Activated CD4-positive, alpha-beta T cell treated with anti-CD3 and anti-CD28 coated beads for 48 hours (primary cell): ENCODE measurements at regions not wholly inside any gene's neighbourhood (a gene's known extent, or its start where the extent isn't known, plus 50 kb on each side); places are given as distances from the start of the nearest gene placed in this dataset.
"Not testable (repeated sequence)": the region's sequence is repeated elsewhere in the genome, so short reads cannot be mapped to it uniquely, and the experiment has no call there.

ENCODE experiments used
- DNase-seq: peaks from one replicate; pipeline ENCODE4 v3.0.0-alpha.2; 2020

DNA sequence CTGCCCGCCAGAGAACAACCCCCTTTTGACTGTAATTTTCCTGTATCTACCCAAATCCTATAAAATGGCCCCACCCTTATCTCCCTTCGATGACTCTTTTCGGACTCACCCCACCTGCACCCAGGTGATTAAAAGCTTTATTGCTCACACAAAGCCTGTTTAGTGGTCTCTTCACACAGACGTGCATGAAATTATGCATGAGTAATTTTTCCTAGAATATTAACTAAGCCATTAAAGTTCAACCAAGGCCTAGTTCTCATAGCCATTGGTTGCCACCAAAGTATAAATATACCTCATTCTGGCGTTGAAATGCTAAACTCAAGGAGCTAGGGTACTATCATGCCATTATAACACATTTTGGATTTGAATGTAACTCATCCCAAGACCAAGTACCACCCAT, 243.9 kb downstream of the ZNF608 start:
- DNase-seq: no peak

DNA sequence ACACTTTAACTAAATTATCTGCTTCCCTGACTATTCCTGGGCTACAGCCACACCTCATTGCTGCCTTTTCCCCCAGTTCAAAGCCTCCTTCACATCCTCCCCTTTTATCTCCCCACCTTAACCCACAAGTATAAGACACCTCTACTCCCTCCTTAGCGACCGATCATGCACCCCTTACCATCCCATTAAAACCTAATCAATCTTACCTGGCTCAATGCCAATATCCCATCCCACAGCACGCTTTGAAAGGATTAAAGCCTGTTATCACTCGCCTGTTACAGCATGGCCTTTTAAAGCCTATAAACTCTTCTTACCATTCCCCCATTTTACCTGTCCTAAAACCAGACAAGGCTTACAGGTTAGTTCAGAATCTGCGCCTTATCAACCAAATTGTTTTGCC, 246.6 kb downstream of the ZNF608 start:
- DNase-seq: not testable (repeated sequence)

DNA sequence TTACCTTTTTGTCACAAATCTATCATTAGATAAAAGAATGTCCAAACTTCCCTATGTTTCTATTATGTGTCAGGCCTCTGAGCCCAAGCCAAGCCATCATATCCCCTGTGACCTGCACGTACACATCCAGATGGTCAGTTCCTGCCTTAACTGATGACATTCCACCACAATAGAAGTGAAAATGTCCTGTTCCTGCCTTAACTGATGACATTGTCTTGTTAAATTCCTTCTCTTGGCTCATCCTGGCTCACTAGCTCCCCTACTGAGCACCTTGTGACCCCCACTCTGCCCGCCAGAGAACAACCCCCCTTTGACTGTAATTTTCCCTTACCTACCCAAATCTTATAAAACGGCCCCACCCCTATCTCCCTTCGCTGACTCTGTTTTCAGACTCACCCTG, 249.5 kb downstream of the ZNF608 start:
- not testable (repeated sequence) for DNase-seq

DNA sequence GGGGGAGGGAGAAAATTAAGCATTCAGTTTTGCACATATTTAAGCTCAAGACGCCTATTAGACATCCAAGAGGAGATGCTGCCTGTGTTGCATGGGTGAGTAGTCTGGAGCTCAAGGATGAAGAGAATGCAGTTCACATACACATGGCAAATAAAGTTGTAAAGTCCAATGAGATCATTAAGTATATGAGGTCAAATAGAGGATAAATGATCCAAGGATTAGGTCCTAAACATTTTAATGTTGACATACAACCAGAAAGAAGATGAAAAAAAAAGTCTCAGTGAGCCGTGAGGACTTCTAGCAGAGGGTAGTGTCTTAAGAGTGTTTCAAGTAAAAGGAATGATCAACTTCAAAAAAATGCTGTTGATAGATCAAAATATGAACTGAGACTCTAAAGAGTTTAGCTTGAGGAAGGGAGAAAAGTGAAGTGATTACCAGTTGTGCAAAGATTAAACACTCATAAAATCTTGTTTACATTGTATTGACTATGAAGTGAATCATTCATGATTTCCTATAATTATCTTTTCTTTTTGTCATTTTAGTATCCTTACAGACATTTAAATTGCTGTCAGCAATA, 251.8 kb downstream of the ZNF608 start:
- no peak for DNase-seq

DNA sequence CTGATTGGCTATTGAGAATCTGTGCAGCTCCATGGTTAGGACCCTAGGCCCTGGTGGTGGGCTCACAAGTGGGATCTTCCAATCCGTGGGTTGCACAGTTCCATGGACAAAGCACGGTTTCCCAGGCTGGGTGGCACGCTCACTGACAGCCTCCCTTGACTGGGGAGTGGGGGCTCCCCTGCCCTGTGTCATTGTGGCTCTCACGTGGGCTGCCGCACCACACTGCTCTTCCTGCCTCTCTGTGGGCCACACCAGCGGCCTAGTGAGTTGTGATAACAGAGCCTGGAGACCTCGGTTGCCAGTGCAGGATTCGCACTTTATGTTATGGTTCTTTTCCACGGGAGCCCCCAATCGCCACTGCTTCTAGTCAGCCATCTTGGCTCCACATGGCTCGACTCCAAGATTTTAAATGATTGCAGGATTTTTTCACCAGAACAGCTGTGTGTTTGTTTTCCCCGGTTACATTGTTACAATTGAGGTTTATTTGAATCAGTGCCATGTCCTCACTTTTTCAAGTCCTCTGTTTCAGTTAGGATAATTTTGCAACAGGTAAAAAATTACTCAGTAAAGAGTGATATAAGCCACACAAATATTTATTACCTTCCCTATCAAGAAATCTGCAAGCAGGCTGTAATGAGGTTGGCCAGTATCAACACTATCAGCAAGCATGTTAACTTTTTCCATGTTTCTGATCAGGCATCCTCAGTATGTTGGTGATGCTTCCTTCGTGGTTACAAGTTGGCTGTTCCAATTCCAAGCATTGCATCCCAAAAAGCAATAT, 253.8 kb downstream of the ZNF608 start:
- DNase-seq: no peak

DNA sequence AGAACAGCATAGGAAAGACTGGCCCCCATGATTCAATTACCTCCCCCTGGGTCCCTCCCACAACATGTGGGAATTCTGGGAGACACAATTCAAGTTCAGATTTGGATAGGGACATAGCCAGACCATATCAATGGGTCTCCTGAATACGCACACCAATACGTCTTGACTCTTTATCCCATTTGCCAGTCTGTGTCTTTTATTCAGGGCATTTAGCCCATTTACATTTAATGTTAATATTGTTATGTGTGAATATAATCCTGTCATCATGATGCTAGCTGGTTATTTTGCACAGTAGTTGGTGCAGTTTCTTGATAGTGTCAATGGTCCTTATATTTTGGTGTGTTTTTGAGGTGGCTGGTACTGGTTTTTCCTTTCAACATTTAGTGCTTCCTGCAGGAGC, 256.1 kb downstream of the ZNF608 start:
- DNase-seq: not testable (repeated sequence)

DNA sequence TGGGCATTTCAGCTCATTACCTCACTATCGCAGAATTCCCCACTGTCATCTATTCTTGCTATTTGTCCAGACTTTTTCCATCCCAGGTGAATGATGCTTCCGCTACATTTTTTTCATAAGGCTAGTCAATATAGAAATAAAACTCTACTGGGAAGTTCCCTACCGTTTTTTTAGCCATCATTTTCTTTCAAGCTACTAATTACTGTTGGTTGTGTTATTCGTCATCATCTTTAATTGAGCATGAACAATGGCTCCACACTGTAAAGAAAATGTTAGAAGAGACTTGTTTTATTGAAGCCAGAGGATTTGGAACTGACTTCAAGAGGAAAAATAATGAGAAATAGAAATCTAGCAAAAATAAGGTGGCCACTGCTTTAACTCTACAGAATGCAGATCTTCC, 265.0 kb downstream of the ZNF608 start:
- DNase-seq: no peak

DNA sequence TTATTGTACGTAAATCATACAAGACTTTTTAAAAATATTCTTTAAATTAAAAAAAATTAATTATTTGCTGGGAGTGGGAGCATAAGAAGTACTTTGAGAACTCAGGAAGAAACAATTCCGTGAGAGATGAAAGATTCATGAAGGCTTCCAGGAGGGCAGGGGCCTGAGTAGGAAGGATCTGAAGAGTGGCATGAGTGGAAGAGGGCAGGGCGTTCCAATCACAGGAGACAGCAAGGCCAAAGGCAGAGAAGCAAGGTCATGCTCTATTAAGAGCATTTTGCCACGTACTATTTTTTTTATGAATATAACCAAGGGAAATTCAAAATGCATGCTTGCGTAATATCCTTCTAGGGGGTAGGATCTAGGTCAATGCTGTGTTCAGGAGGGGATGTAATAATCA, 265.5 kb downstream of the ZNF608 start:
- no peak for DNase-seq

DNA sequence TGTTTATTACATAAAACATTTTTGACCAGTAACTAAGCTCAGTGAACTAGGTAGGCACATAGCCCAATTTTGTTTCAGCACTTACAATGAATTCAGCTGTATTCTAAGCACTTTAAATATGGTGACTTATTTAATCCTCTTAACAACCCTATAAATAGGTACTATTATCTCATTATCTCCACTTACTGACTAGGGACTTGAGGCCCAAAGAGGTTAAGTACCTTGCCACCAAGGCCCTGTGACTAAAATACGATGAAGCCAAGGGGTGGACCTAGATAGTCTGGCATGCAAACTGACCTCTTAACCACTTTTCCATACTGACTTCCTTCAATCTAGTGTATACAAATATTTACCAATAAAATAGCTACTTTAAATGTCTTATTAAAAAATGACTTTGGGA, 266.4 kb downstream of the ZNF608 start:
- DNase-seq: no peak

DNA sequence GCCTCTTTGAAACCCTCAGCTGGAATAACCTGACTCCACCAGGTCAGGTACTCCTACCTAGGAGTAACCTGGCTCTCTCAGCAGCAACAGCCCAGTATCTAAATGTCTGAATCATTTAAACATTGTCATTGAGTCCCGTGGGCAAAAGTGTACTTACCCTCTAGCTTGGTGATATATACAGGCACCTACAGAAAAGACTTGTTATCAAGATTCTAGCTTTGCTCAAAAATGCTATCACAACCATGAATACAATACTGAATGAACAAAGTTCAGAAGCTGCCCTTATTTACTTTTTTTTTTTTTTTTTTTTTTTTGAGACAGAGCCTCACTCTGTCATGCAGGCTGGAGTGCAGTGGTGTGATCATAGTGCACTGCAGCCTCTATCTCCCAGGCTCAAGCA, 268.2 kb downstream of the ZNF608 start:
- DNase-seq: no peak

DNA sequence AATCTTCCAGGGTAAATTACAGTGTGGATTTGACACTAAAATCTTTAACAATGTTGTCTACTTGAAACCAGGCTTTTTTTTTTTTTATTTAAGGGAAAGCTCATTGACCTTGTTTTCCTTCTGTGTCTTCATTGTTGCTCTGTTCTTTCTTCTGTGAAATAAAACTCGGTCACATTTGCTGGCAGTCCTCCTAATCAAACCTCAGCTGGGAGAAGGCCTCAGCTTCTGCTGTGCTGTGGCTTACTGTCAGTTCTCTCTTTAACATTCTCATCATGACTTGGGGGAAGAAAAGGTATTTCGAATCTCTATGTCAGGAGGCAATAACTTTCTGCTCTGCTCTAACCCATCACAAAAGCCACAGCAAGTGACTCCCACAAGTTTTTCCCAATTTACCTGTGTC, 268.9 kb downstream of the ZNF608 start:
- no peak for DNase-seq

DNA sequence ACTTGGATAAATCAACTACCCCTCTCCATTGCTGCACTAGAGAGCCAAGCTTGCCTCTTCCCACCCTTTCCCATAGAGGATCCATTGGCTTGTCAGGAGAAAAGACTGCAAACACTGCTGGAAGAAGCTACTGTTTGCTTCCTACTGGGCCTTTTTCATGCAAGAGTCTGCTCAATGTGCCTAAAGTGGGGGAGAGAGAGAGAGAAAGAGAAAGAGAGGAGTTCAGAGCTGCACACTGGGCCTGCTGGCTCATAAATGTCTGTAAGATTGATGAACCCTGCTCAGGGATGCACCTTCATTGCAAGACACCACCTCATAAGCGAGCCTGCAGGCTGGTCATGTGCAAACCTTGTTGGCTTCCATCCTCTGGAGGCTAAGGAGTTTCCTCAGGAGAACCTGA, 269.4 kb downstream of the ZNF608 start:
- no peak for DNase-seq

DNA sequence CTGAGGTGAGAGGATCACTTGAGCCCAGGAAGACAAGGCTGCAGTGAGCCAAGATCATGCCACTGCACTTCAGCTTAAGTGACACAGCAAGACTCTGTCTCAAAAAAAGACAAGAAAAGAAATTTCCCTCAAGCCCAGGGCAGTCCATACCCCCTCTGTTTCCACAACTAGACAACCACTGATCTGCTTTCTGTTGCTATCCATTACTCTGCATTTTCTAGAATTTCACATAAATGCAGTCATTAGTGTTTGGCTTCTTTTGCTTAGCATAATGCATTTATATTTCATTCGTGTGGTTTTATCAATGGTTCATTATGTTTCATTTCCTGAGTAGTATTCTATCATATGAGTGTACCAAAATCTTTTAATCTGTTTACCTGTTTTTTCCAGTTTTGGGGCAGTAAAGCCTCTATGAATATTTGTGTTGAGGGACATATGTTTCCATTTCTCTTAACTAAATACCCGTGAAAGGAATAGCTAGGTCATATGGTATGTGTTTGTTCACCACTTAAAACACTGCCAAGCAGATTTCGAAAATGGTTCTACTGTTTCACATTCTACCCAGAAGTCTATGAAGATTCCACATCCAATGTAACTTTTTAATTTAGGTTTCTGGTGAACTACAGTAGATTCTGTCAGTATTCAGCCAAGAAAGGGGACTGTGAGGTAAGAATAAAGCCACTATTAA, 271.8 kb downstream of the ZNF608 start:
- no peak for DNase-seq

DNA sequence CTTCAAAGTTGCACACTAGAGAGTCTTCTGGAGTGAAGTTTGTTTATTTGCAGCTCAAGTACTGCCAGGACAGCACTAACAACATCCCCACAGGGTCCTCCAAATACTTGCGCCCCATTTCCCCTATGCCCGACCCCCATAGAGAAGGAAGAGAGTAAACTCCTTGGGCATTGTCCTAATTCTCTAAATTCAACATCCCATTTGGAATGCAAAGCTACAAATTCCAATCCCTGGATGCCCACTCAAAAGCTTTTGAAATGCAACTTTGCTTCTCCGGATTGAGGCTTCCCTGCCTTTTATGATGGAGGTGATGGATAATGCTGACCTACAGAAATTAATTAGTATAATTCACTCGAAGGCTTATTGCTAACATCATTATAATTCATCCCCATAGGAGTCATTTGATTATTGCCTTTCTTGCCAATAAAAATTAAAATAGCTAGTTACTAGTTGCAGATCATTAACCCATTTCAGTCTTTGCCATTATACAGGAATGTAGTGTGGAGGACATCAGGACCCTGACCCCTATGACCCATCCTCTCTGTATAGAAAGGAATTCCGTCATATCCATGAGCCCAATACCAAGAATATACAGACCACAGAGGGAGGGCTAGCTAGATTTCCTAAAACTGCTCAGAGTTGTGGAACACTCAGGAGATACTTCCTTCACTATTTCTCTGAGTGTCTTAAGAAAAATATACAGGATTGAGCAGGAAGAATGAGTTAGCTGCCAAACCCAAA, 277.6 kb downstream of the ZNF608 start:
- no peak for DNase-seq

DNA sequence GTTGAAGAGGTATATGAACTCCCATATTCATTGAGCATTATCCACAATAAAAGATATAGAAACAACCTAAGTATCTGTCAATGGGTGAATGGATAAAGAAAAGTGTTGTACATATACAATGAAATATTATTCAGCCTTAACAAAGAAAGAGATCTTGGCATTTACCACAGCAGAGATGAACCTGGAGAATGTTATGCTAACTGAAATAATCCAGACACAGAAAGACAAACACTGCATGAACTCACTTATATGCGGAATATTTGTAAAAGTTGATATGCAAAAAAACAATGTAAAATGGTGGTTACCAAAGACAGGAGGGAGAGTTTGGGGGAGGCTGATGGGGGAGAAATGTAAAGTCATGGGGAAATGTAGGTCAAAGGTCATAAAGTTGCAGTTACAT, 278.7 kb downstream of the ZNF608 start:
- DNase-seq: no peak

DNA sequence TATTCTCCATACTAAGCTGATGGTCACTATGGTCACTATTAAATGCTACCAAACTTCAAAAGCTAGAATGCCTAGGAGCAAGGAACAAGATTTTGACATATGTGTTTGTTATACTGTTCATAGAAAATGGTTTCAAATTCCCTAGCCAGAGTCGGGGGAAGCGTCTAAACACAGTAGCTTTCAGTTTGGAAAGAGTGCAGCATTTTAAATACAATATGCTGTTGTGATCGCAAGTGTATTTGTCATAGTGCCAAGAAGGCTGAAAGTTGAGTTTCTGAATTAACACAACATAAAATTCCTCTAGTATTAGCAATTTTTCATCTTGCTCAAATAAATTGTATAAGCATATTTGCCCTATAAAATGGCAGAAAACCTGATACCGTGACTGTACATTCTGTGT, 280.4 kb downstream of the ZNF608 start:
- no peak for DNase-seq

DNA sequence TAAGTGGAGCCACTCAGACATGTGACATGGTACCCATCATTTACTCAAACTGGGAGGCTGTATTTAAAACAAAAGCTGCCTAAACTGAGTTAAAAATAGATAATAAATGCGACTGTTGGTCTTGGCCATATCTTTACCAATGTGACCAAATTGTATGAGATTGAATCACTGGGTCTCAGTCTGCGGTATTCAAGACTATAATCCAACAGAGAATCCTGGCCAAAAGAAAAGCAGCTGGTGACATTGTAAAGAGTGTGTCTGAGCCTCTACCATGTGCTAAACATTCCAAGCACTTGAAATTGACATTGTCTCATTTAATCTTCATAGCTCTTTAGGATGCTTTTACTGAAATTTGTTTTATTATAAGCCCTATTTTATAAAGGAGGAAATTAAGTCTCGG, 282.6 kb downstream of the ZNF608 start:
- no peak for DNase-seq

DNA sequence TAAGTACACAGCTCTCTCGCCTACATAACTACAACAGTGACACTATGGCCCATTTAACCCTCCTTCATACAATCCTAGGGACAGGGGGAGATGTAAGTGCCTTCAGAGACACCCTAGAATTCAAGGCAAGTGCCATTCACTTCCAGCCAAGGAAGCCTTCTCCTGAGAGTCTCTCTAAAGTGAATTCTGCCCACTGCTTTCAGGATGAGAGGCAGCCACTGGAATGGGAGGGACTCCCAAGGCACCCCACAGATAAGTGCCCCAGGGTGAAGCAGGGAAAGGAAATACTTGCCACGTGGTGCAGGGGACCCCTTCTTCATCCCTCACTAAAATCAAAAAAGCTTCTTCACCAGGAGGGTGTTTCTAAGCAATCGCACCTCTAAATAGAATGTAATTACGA, 283.7 kb downstream of the ZNF608 start:
- DNase-seq: no peak

DNA sequence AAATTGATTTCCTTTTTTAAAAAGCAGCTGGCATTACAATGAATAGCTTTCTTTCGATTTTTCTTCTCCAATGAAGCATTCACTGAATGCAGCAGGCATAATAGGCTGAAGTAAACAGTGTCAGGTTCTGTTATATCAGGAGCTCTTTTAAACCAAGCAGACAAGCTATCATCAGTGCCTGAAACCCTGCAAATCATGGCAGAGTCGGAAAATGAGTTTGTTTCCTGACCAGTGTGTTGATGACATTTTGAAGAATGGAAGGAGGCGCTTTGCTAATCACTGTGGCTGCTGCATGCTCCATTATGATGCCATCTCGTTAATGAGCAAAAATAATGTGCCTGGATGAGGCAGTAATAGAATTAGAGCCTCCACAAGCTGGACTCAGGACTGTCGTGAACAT, 284.5 kb downstream of the ZNF608 start:
- no peak for DNase-seq

DNA sequence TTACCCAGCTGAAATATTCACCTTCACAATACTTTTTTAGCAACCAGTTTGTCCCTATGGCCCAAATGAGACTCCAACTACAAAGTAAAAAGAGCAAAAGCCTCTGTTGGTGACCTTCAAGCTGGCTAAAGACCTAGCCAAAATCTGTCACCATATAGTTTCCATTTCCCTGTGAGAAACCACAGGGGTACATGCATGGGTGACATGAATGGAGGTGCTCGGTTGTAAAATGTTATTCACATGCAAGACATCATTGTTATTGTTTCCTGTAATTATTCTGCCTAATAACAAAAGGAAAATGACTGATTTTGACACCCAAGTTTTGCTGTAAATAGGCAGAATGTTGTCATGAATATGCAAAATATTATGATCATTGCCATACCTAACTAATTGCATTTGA, 285.3 kb downstream of the ZNF608 start:
- no peak for DNase-seq

DNA sequence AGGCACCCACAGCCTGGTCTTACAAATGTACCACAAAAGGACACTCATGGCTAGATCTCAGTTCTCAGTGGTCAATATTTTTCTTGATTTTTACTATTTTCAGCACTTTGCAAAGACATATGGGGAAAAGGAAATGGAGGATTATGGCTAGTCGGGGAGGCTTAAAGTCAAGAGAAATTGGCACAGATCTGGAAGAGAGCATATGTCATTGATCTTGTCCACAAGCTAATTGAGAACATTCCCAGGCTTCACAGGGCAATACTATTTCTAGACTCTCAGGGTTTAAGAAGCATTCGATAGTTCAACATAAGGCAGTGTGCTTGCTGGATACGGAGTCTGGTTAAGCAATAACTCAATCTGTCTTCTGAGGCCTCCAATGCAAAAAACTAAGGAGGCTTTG, 285.8 kb downstream of the ZNF608 start:
- DNase-seq: no peak

DNA sequence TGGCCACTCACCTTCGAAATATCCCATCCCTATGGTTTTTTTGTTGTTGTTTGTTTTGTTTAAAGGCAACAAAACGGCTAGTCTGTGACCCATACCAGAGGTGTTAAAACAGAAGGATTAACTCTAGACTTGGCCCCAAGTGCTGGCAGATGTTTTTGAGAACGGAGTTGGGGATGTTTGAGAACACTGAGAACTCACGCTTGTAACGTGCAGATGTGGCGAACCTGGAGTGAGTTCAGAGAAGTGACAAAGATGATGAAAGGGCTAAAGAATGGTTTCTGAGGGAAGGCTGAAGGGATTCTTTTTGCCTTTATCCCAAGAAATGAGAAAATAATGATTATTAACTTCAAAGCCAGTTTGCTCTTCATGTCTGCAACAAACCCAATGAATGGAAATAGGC, 286.5 kb downstream of the ZNF608 start:
- DNase-seq: no peak

DNA sequence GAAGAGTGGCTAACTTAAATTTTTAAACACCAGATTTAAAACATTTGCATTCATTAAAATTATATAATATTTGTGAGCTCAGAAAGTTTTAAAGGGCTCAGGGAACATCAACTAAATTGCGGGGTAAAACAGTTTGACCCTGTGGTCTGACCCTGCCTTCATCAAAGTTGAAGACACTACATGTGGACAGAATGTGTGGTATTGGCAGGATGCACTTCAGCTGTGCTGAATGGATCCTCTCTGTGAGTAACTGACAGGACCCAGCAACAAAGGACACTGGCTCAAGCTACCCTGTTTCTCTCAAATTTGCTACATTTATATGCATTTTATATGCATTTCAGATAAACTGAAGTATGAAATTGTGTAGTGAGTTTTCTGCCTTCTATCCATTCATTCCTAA, 288.5 kb downstream of the ZNF608 start:
- no peak for DNase-seq

DNA sequence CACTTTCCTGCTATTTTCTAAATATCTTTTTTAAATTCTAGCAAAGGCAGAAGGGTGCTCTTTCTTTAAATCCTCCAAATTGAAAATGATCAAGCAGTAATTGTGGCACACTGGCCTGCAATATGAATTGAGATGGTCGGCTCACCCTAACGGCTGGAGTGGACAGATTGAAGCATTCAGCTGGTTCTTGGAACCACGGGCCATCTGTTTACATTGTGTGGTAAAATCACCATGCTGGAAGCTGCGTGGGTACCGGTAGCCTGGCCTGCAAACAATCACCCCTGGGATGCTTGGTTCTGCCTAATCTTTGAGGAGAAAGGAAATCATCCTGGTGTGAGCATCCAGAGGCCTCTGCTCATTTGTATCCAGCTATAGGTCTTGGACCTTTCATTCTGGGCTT, 289.3 kb downstream of the ZNF608 start:
- no peak for DNase-seq
